ENCODE measurements at regions not wholly inside any gene's neighbourhood (a gene's known extent, or its start where the extent isn't known, plus 50 kb on each side); places are given as distances from the start of the nearest gene placed in this dataset.
"Not testable (repeated sequence)": the region's sequence is repeated elsewhere in the genome, so short reads cannot be mapped to it uniquely, and the experiment has no call there.

- DNase-seq (ENCODE audit: low read depth) = no peak
- TF ChIP-seq, protein P1, sequence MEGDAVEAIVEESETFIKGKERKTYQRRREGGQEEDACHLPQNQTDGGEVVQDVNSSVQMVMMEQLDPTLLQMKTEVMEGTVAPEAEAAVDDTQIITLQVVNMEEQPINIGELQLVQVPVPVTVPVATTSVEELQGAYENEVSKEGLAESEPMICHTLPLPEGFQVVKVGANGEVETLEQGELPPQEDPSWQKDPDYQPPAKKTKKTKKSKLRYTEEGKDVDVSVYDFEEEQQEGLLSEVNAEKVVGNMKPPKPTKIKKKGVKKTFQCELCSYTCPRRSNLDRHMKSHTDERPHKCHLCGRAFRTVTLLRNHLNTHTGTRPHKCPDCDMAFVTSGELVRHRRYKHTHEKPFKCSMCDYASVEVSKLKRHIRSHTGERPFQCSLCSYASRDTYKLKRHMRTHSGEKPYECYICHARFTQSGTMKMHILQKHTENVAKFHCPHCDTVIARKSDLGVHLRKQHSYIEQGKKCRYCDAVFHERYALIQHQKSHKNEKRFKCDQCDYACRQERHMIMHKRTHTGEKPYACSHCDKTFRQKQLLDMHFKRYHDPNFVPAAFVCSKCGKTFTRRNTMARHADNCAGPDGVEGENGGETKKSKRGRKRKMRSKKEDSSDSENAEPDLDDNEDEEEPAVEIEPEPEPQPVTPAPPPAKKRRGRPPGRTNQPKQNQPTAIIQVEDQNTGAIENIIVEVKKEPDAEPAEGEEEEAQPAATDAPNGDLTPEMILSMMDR (conservative IDR thresholded peaks at IDR 0.05; ENCODE audit: low read depth, low read length) = no peak
- no peak overlapping the region for H3K4me3 ChIP-seq (ENCODE audit: low read depth, low read length)
These were observed 253.2 kb upstream of the IGFBP7 start for GRCh38 chr4:57363346-57363745.

DNA sequence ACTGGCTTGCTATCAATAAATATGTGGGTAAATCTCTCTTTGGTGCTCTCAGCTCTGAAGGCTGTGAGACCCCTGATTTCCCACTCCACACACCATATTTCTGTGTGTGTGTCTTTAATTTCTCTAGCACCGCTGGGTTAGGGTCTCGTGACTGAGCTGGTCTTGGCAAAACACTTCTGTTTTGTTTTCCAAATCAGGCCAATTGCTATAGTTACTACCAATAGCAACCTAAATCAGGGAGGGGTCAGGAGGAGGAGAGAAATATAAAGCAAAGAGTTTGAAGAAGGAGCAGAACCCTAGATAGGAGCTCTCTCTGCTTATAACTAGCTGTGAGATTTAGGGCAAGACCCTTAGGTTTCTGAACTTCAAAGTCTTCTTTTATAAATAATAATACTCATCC lies 250.5 kb upstream of the IGFBP7 start:
- TF ChIP-seq, protein P1 (conservative IDR thresholded peaks at IDR 0.05; ENCODE audit: low read depth, low read length) = no peak
- H3K4me3 ChIP-seq (ENCODE audit: low read depth, low read length) = no peak overlapping the region
- DNase-seq (ENCODE audit: low read depth) = no peak

DNA sequence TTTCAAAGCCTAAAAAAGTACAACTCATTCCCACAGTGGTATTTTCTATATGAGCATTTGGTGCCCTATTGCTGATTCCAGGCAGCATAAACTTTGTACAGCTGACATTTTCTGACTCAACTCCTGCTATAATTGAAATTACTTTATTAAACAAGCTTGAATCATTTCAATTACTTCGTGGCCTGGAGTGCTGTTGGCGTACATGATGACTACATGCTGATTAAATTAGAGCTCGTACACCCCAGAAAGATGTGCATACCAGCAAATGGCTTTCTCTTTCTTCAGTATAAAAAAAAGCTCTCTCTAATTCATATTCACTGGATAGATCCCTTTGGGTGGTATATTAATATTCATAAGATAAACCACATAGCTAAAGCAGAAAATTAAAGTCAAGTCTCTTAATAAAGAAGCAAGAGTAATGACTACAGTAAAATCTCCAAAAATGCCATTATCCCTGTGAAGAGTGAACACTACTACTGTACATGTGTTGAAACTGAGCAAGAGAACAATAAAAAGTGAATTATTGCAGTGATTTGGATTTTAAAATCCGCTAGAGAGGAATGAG lies 245.0 kb upstream of the IGFBP7 start:
- TF ChIP-seq, protein P1 (conservative IDR thresholded peaks at IDR 0.05; ENCODE audit: low read depth, low read length) = no peak
- no peak for DNase-seq (ENCODE audit: low read depth)
- H3K4me3 ChIP-seq (ENCODE audit: low read depth, low read length) = no peak overlapping the region

DNA sequence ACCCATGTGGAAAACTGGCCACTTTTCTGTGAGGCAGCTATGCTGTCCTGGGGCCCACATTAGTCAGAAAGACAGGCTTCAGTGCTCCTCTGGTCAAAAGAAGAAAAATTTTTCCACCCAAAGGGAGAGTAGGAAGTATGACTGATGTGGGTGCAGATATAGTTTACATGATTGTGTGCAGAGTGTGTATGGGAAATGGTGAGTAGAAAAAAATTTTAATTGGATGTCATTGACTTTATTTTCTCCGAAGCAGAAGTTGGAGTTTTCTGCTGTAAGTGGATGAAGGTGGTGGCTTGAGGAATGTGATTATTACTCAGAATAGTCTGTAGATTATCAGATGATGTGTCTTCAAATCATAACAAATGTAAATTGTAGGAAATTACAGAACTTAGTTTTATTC lies 241.5 kb upstream of the IGFBP7 start:
- no peak for DNase-seq (ENCODE audit: low read depth)
- TF ChIP-seq, protein P1 (conservative IDR thresholded peaks at IDR 0.05; ENCODE audit: low read depth, low read length) = no peak
- H3K4me3 ChIP-seq (ENCODE audit: low read depth, low read length) = no peak overlapping the region

- DNase-seq (ENCODE audit: low read depth) = no peak
- TF ChIP-seq, protein P1 (conservative IDR thresholded peaks at IDR 0.05; ENCODE audit: low read depth, low read length) = no peak
- H3K4me3 ChIP-seq (ENCODE audit: low read depth, low read length) = no peak overlapping the region
These were observed 234.1 kb upstream of the IGFBP7 start for GRCh38 chr4:57344296-57344695.

DNA sequence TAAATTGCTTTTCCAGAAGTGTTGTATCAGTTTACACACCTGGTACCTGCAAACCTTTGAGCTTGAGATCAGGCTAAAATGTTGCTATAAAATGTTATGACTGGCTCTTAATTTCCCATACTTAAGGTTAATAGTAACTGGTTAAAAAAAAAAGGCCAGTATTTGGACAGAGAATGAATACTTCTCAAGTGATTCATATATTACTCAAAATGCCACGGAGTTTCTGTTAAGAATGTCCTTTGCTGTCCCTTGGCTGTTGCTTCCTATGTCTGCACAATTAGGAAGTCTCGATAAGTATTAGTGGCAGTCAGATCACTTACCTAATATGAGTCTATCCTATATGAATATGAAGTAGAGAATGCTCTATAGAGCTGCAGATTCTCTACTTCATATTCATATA lies 232.2 kb upstream of the IGFBP7 start:
- TF ChIP-seq, protein P1 (conservative IDR thresholded peaks at IDR 0.05; ENCODE audit: low read depth, low read length) = no peak
- peak; percentile 13 for DNase-seq (ENCODE audit: low read depth)
- H3K4me3 ChIP-seq (ENCODE audit: low read depth, low read length) = no peak overlapping the region

- DNase-seq (ENCODE audit: low read depth); H3K4me3 ChIP-seq (ENCODE audit: low read depth, low read length): not testable (repeated sequence)
These were observed 228.7 kb upstream of the IGFBP7 start for GRCh38 chr4:57338861-57339260.
